ENCODE measurements at regions not wholly inside any gene's neighbourhood (a gene's known extent, or its start where the extent isn't known, plus 50 kb on each side); places are given as distances from the start of the nearest gene placed in this dataset.

- Histone ChIP-seq H3K79me2 (ENCODE audit: control insufficient read depth, low read length) (no peaks in the 10 kb centered on the region), H4K20me1 (ENCODE audit: control insufficient read depth, insufficient read depth, low read depth, low read length) (no peaks in the 10 kb centered on the region), H3K4me2 (ENCODE audit: low read length) (no peak overlapping the region), H3F3A (ENCODE audit: control insufficient read depth, insufficient read depth) (no peaks in the 10 kb centered on the region), H3K36me3 (ENCODE audit: control insufficient read depth, low read length) (no peaks in the 10 kb centered on the region), H3K9me2 (replicated peaks; ENCODE audit: control insufficient read depth, low read length) (no peaks in the 10 kb centered on the region), H3K27ac (ENCODE audit: low read depth, low read length) (no peak overlapping the region), H3K9me3 (ENCODE audit: control insufficient read depth, insufficient read depth, low read length) (peaks cover 4% of the 10 kb centered on the region; the same call in 1 of the 2 replicates), H3K4me3 (ENCODE audit: low read length) (no peak overlapping the region), H3K4me1 (ENCODE audit: control insufficient read depth, low read length) (no peaks in the 10 kb centered on the region), H3K27me3 (ENCODE audit: control insufficient read depth, low read length) (no peaks in the 10 kb centered on the region)
- TF ChIP-seq CTCF (IDR thresholded peaks at IDR 0.05; ENCODE audit: low read depth, low read length, poor library complexity, severe bottlenecking) (no peak), EZH2phosphoT487 (IDR thresholded peaks at IDR 0.05; ENCODE audit: borderline replicate concordance, low read length) (no peak)
Observed at GRCh38 chr15:95840855-95841254, 489.6 kb upstream of the NR2F2 start.

GRCh38 chr15:95842576-95842975 lies 487.9 kb upstream of the NR2F2 start:
- H3K36me3 ChIP-seq (ENCODE audit: control insufficient read depth, low read length), result no peaks in the 10 kb centered on the region
- H3K27ac ChIP-seq (ENCODE audit: low read depth, low read length), result no peak overlapping the region
- peaks cover 4% of the 10 kb centered on the region; the same call in 1 of the 2 replicates for H3K9me3 ChIP-seq (ENCODE audit: control insufficient read depth, insufficient read depth, low read length)
- TF ChIP-seq CTCF (IDR thresholded peaks at IDR 0.05; ENCODE audit: low read depth, low read length, poor library complexity, severe bottlenecking) (no peak), EZH2phosphoT487 (IDR thresholded peaks at IDR 0.05; ENCODE audit: borderline replicate concordance, low read length) (no peak)
- H3F3A ChIP-seq (ENCODE audit: control insufficient read depth, insufficient read depth), result no peaks in the 10 kb centered on the region
- H4K20me1 ChIP-seq (ENCODE audit: control insufficient read depth, insufficient read depth, low read depth, low read length), result no peaks in the 10 kb centered on the region
- H3K4me3 ChIP-seq (ENCODE audit: low read length), result no peak overlapping the region
- H3K4me2 ChIP-seq (ENCODE audit: low read length), result no peak overlapping the region
- no peaks in the 10 kb centered on the region for H3K9me2 ChIP-seq (replicated peaks; ENCODE audit: control insufficient read depth, low read length)
- no peaks in the 10 kb centered on the region for H3K79me2 ChIP-seq (ENCODE audit: control insufficient read depth, low read length)
- H3K4me1 ChIP-seq (ENCODE audit: control insufficient read depth, low read length), result no peaks in the 10 kb centered on the region
- no peaks in the 10 kb centered on the region for H3K27me3 ChIP-seq (ENCODE audit: control insufficient read depth, low read length)

GRCh38 chr15:95843241-95843910 lies 487.1 kb upstream of the NR2F2 start:
- no peaks in the 10 kb centered on the region for H3K27me3 ChIP-seq (ENCODE audit: control insufficient read depth, low read length)
- H4K20me1 ChIP-seq (ENCODE audit: control insufficient read depth, insufficient read depth, low read depth, low read length), result no peaks in the 10 kb centered on the region
- H3K4me2 ChIP-seq (ENCODE audit: low read length), result no peak overlapping the region
- H3K36me3 ChIP-seq (ENCODE audit: control insufficient read depth, low read length), result no peaks in the 10 kb centered on the region
- no peak for TF ChIP-seq CTCF (IDR thresholded peaks at IDR 0.05; ENCODE audit: low read depth, low read length, poor library complexity, severe bottlenecking)
- TF ChIP-seq EZH2phosphoT487 (IDR thresholded peaks at IDR 0.05; ENCODE audit: borderline replicate concordance, low read length), result no peak
- no peak overlapping the region for H3K27ac ChIP-seq (ENCODE audit: low read depth, low read length)
- no peaks in the 10 kb centered on the region for H3K4me1 ChIP-seq (ENCODE audit: control insufficient read depth, low read length)
- peaks cover 4% of the 10 kb centered on the region; the same call in 1 of the 2 replicates for H3K9me3 ChIP-seq (ENCODE audit: control insufficient read depth, insufficient read depth, low read length)
- no peak overlapping the region for H3K4me3 ChIP-seq (ENCODE audit: low read length)
- no peaks in the 10 kb centered on the region for H3K9me2 ChIP-seq (replicated peaks; ENCODE audit: control insufficient read depth, low read length)
- H3F3A ChIP-seq (ENCODE audit: control insufficient read depth, insufficient read depth), result no peaks in the 10 kb centered on the region
- H3K79me2 ChIP-seq (ENCODE audit: control insufficient read depth, low read length), result no peaks in the 10 kb centered on the region

All from DOHH2 (cell line).